Panc1 (cell line): ENCODE measurements at regions not wholly inside any gene's neighbourhood (a gene's known extent, or its start where the extent isn't known, plus 50 kb on each side); places are given as distances from the start of the nearest gene placed in this dataset.

ENCODE experiments used
- CTCF ChIP-seq: fragments of 450-650 bp; IDR thresholded peaks from 2 replicates; pipeline ENCODE4 v1.5.1; 2017; ENCODE audit warnings: mild to moderate bottlenecking
- POLR2AphosphoS5 ChIP-seq: IDR thresholded peaks from 2 replicates; pipeline ENCODE4 v1.6.1; 2012; ENCODE audit warnings: mild to moderate bottlenecking, low read depth, low read length, moderate library complexity
- SIN3A ChIP-seq: IDR thresholded peaks from 2 replicates; pipeline ENCODE4 v1.6.1; 2012; ENCODE audit warnings: low read depth, mild to moderate bottlenecking, low read length, moderate library complexity, borderline replicate concordance; ENCODE audit not compliant: insufficient read depth

- TF ChIP-seq POLR2AphosphoS5 (no peak), CTCF (no peak), SIN3A (no peak)
Measured at GRCh38 chr6:132052096-132052495, 100.9 kb upstream of the CCN2 start.
